K562 (cell line): ENCODE measurements at regions not wholly inside any gene's neighbourhood (a gene's known extent, or its start where the extent isn't known, plus 50 kb on each side); places are given as distances from the start of the nearest gene placed in this dataset.

Source experiments
- ATAC-seq: fragments of 200-7000 bp; cut with Tn5 transposase; 3 replicates; pipeline ENCODE4 v1.9.1; 2020; ENCODE audit warnings: moderate library complexity
- BruUV-seq: library from RNA; stranded (reverse); fragments of 400-500 nt; replicated peaks from 2 replicates; lab custom pipeline; 2021; lab: Mats Ljungman, UMichigan
- CTCF ChIA-PET: fragments of 300-600 bp; formaldehyde crosslinking; extraction: SDS; loops from one replicate; lab custom pipeline; 2021; ENCODE audit warnings: low intra/inter-chr PET ratio; lab: Yijun Ruan, JAX
- POLR2A ChIA-PET: fragments of 300-600, 350-650 bp; sonication (Branson Sonifier 250); formaldehyde crosslinking; extraction: SDS; loops from one replicate; lab custom pipeline; 2021; ENCODE audit warnings: antibody characterized with exemption, inconsistent platforms; lab: Yijun Ruan, JAX
- DNase-seq, 4 experiments: peaks; one replicate each; pipeline versions ENCODE4 v3.0.0 to v3.0.0-alpha.2; 2011 to 2018; ENCODE audit warnings: low spot score in 3 of 4, mixed read lengths in 3 of 4; ENCODE audit errors: extremely low read depth in 1 of 4
- FAIRE-seq: peaks from 2 replicates; lab custom pipeline; 2011; peaks lifted over from hg19 to GRCh38; lab: Jason Lieb, UNC
- H2AFZ ChIP-seq: 2 replicates; pipeline ENCODE4 v1.6.0; 2011; ENCODE audit warnings: low read depth, low read length, control low read depth, inconsistent platforms
- H3K27ac ChIP-seq: fragments of 200-600 bp; 3 replicates; pipeline ENCODE4 v1.8.0; 2011; ENCODE audit warnings: low read depth, mild to moderate bottlenecking, control low read depth, inconsistent platforms, low read length, moderate library complexity, mixed read lengths; ENCODE audit errors: extremely low read depth
- H3K27me3 ChIP-seq, 2 experiments: fragments of 300-600 bp in 1 of 2; 2 replicates in 1 of 2; 3 replicates in 1 of 2; pipeline versions ENCODE4 v1.6.0 to v1.8.0; 2011; ENCODE audit warnings: inconsistent platforms in 2 of 2, low read length in 2 of 2, mild to moderate bottlenecking in 1 of 2, mixed read lengths in 1 of 2, moderate library complexity in 1 of 2; ENCODE audit not compliant: control insufficient read depth in 2 of 2, insufficient read depth in 2 of 2
- H3K36me3 ChIP-seq: fragments of 300-600 bp; 3 replicates; pipeline ENCODE4 v1.8.0; 2011; ENCODE audit warnings: mild to moderate bottlenecking, low read length, inconsistent platforms; ENCODE audit not compliant: control insufficient read depth, insufficient read depth
- H3K4me1 ChIP-seq, 2 experiments: fragments of 200-600 bp in 1 of 2; replicated peaks in 1 of 2; 2 replicates in 1 of 2; 3 replicates in 1 of 2; pipeline versions ENCODE4 v1.5.1 to v1.8.0; 2011; ENCODE audit warnings: inconsistent platforms in 2 of 2, low read length in 2 of 2, mild to moderate bottlenecking in 1 of 2, mixed read lengths in 1 of 2, moderate library complexity in 1 of 2; ENCODE audit not compliant: control insufficient read depth in 2 of 2, insufficient read depth in 2 of 2
- H3K4me2 ChIP-seq: 2 replicates; pipeline ENCODE4 v1.6.1; 2011; ENCODE audit warnings: low read length, control low read depth, inconsistent platforms, mixed read lengths; ENCODE audit not compliant: insufficient read depth
- H3K4me3 ChIP-seq: fragments of 200-600 bp; sonication (generic), shearing (Covaris generic); 2 replicates; pipeline ENCODE4 v1.5.1; 2016; ENCODE audit warnings: control low read depth, inconsistent platforms
- H3K79me2 ChIP-seq: fragments of 200-600 bp; 3 replicates; pipeline ENCODE4 v1.8.0; 2011; ENCODE audit warnings: low read length, inconsistent platforms; ENCODE audit not compliant: control insufficient read depth, insufficient read depth
- H3K9ac ChIP-seq, 2 experiments: 2 replicates each; pipeline versions ENCODE4 v1.6.0 to v1.6.1; 2011; ENCODE audit warnings: low read depth in 2 of 2, low read length in 2 of 2, control low read depth in 1 of 2, inconsistent platforms in 1 of 2, mild to moderate bottlenecking in 1 of 2, mixed read lengths in 1 of 2; ENCODE audit not compliant: insufficient read depth in 1 of 2
- H3K9me1 ChIP-seq: one replicate; pipeline ENCODE4 v1.6.0; 2011; ENCODE audit warnings: inconsistent platforms, mild to moderate bottlenecking, low read length, moderate library complexity; ENCODE audit not compliant: control insufficient read depth, insufficient read depth
- H3K9me3 ChIP-seq: replicated peaks from 2 replicates; pipeline ENCODE4 v1.5.1; 2011; ENCODE audit warnings: low read depth, low read length, inconsistent platforms; ENCODE audit not compliant: control insufficient read depth, insufficient read depth
- H4K20me1 ChIP-seq: replicated peaks from 2 replicates; pipeline ENCODE4 v1.6.1; 2011; ENCODE audit warnings: low read length, inconsistent platforms, mixed read lengths; ENCODE audit not compliant: control insufficient read depth, insufficient read depth
- FIP1L1 ChIP-seq: fragments of 200-400 bp; formaldehyde crosslinking; IDR thresholded peaks from 2 replicates; pipeline ENCODE4 v1.6.1; 2018; ENCODE audit warnings: mild to moderate bottlenecking, low read depth, low read length; ENCODE audit not compliant: poor library complexity, severe bottlenecking
- MCM5 ChIP-seq: fragments of 450-650 bp; IDR thresholded peaks from 2 replicates; pipeline ENCODE4 v1.6.1; 2016; ENCODE audit warnings: low read depth
- PHB2 ChIP-seq: fragments of 450-650 bp; IDR thresholded peaks from 2 replicates; pipeline ENCODE4 v1.6.1; 2017; ENCODE audit warnings: low read depth
- STAT5A ChIP-seq: IDR thresholded peaks from 2 replicates; pipeline ENCODE4 v1.6.1; 2012; ENCODE audit warnings: low read length, inconsistent platforms, borderline replicate concordance
- TFAM ChIP-seq: fragments of 250-450 bp; sonication (Bioruptor Pico); conservative IDR thresholded peaks from 2 replicates; pipeline ENCODE4 v1.5.0; 2021; ENCODE audit warnings: mild to moderate bottlenecking, moderate library complexity
- ZNF134 ChIP-seq: fragments of 250-450 bp; sonication (Bioruptor Pico); conservative IDR thresholded peaks from 2 replicates; pipeline ENCODE4 v1.4.0; 2020
- ZNF239 ChIP-seq: fragments of 250-450 bp; sonication (Bioruptor Pico); IDR thresholded peaks from 2 replicates; pipeline ENCODE4 v1.4.0; 2020; ENCODE audit warnings: mild to moderate bottlenecking
- ZNF764 ChIP-seq: fragments of 250-450 bp; sonication (Bioruptor Pico); IDR thresholded peaks from 2 replicates; pipeline ENCODE4 v1.4.0; 2020; ENCODE audit warnings: low read depth, mild to moderate bottlenecking, moderate library complexity
- ZSCAN29 ChIP-seq: fragments of 450-650 bp; IDR thresholded peaks from 2 replicates; pipeline ENCODE4 v1.6.1; 2017
- WGBS: fragments of 100-300 bp; shearing (Covaris generic); methylation state at CpG from one replicate; pipeline ENCODE4 v1.1.6; 2016; ENCODE audit warnings: low coverage, mixed read lengths; ENCODE audit not compliant: insufficient coverage; ENCODE audit errors: missing lambda C conversion rate; 5-methylcytosine and 5-hydroxymethylcytosine counted together
- in situ Hi-C: fragments of 300-500 bp; cut with MboI; formaldehyde crosslinking; loops from 4 replicates; pipeline ENCODE4 v1.15.0; 2018; ENCODE audit warnings: inconsistent platforms, mixed read lengths
- intact Hi-C: fragments of 100-400 bp; cut with micrococcal nuclease; formaldehyde crosslinking; loops from 2 replicates; pipeline ENCODE4 v1.14.2; 2022
- TF ChIP-seq, protein P1 (sequence below): fragments of 150-350 bp; IDR thresholded peaks from 2 replicates; pipeline ENCODE4 v1.6.1; 2014; ENCODE audit warnings: low read depth, mild to moderate bottlenecking, low read length, borderline replicate concordance
- TF ChIP-seq, protein P2 (sequence below), 2 experiments: fragments of 450-650 bp in 1 of 2; sonication (generic) in 1 of 2; formaldehyde crosslinking; conservative IDR thresholded peaks; 2 replicates each; pipeline versions ENCODE4 v1.4.0 to v1.8.1; 2020 to 2022; ENCODE audit warnings: mild to moderate bottlenecking in 1 of 2, missing genetic modification reagents in 1 of 2

DNA sequence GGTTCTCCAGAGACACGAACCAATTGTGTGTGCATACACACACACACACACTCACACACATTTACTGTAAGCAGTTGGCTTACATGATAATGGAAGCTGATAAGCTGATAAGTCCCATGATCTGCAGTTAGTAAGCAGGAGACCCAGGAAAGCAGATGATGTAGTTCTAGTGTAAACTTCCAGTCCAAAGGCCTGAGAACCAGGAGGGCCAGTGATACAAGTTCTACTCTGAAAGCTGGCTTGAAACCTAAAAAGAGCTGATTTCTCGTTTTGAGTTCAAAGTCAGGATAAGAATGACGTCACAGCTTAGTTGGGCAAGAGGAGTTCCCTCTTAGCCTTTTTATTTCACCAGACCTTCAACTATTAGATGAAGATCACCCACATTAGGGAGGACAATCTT, 558.8 kb upstream of the PIK3C3 start:
- intact Hi-C loops = no loop called here

More for the DNA sequence above, 558.8 kb upstream of the PIK3C3 start:
- H3K4me3 ChIP-seq = no peak overlapping the region
- no peaks in the 10 kb centered on the region for H3K36me3 ChIP-seq
- H3K27ac ChIP-seq = no peak overlapping the region
- DNase-seq = no peak
- H3K9me1 ChIP-seq = no peaks in the 10 kb centered on the region
- TF ChIP-seq ZNF239 (CRISPR knock-in tag) (no peak), FIP1L1 (no peak), TFAM (CRISPR knock-in tag) (no peak), ZNF134 (CRISPR knock-in tag) (no peak), MCM5 (no peak), ZSCAN29 (no peak), ZNF764 (CRISPR knock-in tag) (no peak), PHB2 (no peak), STAT5A (no peak)
- TF ChIP-seq, protein P1, sequence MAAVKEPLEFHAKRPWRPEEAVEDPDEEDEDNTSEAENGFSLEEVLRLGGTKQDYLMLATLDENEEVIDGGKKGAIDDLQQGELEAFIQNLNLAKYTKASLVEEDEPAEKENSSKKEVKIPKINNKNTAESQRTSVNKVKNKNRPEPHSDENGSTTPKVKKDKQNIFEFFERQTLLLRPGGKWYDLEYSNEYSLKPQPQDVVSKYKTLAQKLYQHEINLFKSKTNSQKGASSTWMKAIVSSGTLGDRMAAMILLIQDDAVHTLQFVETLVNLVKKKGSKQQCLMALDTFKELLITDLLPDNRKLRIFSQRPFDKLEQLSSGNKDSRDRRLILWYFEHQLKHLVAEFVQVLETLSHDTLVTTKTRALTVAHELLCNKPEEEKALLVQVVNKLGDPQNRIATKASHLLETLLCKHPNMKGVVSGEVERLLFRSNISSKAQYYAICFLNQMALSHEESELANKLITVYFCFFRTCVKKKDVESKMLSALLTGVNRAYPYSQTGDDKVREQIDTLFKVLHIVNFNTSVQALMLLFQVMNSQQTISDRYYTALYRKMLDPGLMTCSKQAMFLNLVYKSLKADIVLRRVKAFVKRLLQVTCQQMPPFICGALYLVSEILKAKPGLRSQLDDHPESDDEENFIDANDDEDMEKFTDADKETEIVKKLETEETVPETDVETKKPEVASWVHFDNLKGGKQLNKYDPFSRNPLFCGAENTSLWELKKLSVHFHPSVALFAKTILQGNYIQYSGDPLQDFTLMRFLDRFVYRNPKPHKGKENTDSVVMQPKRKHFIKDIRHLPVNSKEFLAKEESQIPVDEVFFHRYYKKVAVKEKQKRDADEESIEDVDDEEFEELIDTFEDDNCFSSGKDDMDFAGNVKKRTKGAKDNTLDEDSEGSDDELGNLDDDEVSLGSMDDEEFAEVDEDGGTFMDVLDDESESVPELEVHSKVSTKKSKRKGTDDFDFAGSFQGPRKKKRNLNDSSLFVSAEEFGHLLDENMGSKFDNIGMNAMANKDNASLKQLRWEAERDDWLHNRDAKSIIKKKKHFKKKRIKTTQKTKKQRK = no peak
- TF ChIP-seq, protein P2, sequence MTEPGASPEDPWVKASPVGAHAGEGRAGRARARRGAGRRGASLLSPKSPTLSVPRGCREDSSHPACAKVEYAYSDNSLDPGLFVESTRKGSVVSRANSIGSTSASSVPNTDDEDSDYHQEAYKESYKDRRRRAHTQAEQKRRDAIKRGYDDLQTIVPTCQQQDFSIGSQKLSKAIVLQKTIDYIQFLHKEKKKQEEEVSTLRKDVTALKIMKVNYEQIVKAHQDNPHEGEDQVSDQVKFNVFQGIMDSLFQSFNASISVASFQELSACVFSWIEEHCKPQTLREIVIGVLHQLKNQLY (CRISPR knock-in tag; conservative IDR thresholded peaks at IDR 0.05) = no peak
- TF ChIP-seq, all 486 proteins: peak for 0
- Histone ChIP-seq H2AFZ (no peak overlapping the region), H3K4me2 (no peak overlapping the region), H3K4me1 (no peaks in the 10 kb centered on the region), H3K9ac (no peak overlapping the region), H3K79me2 (no peaks in the 10 kb centered on the region), H3K9me3 (no peaks in the 10 kb centered on the region), H3K27me3 (no peaks in the 10 kb centered on the region), H4K20me1 (no peaks in the 10 kb centered on the region)
- WGBS = 0% methylated on average over 3 of the region's 3 CpGs
- FAIRE-seq (no peak), ATAC-seq (no peak)
- POLR2A ChIA-PET = no interaction called here
- in situ Hi-C loops = no loop called here
- CTCF ChIA-PET = no interaction called here
- BruUV-seq = no TSS peak
